ENCODE measurements at regions not wholly inside any gene's neighbourhood (a gene's known extent, or its start where the extent isn't known, plus 50 kb on each side); places are given as distances from the start of the nearest gene placed in this dataset.

DNA sequence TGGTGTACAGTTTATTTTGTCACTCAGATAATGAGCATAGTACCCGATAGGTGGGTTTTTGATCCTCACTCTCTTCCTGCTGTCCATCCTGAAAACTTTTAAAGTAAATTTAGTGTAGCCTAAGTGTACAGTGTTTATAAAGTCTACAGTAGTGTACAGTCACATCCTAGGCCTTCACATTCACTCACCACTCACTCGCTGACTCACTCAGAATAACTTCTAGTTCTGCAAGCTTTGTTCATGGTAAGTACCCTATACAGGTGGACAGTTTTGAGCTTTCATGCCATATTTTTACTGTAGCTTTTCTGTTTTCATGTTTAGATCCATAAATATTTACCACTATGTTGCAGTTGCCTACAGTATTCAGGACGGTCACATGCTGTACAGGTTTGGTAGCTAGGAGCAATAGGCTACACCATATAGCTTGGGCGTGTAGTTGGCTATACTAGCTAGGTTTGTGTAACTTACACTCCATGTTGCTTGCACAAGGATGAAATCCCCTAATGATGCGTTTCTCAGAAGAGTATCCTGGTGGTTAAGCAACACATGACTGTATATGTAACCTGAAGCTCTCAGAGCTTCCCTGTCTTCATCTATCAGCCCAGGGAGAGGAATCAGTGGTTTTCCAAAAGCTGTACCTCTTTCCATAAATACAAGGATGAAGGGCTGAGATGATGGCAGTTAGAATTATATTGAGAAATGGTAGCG lies 87.6 kb upstream of the SLC25A26 start:
- DNase-seq, result no peak

DNA sequence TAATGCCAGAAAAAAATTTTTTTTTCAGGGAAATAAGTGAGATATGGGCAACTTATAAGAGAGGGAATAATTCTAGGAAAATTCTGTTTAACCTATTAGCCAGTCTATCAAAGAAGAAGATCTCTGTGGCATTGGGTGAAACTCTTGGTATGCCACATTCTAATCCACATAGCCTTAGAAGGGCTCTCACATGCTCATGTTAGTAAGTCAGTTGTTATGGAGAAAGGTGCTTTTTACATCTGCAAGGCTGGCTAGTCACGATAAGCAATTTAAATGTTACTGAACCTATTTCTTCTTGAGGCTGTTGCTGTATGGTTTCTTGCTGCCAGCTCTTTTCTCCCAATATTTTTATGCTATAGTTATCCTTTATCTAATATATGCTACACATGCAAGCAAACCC lies 89.9 kb upstream of the MAGI1 start:
- no peak for DNase-seq

DNA sequence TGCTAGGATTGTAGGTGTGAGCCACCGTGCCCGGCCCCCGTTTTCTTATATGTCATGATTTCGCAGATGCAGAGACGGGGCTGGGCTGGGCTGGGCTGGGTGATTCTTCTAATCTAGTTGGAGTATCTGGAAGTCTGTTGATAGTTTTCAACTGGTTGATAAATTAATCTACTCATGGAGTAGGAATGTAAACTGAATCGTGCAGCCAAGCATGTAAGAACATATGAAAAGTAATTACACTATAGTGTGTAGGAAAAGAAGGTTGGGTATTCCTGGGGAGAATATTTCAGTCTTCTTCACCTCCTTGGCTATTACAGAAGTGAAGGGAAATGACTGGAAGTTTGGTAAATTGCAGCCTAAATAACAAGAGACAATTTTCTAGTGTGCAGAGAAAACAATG lies 82.6 kb upstream of the MAGI1 start:
- no peak for DNase-seq

DNA sequence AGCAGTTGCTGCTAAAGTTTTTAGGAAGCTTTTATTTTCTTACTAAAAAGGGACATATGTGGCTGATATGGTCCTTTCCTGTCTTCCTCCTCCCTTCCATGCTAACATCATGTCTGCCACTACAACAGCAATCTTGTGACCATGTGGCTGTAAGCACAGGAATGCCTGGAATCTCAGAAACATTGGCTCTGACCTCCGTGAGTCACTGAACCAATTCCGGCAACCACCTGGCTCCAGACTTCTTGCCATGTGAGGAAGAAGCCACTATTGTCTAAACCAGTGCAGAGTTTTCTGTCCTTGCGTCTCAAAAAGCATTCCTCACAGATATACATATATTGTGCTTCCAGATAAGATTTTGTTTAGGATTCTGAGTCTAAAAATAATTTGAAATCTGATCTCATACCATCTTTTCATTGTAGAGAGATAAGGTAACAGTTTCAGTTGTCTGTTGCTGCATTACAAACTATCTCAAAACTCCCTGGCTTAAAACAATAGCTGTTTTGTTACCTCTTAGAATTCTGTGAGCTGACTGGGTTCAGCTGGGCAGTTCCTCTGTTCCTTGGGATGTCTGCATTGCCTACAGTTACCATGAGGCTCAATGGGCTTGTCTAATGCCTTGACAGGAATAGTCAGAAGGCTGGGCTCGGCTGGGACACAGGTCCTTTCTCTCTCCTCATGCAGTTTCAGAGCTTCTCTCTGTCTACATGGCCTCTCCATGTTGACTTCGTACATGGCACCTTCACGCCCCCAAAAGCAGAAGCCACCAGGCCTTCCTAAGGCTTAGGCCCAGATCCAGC lies 77.3 kb upstream of the MAGI1 start:
- no peak for DNase-seq

DNA sequence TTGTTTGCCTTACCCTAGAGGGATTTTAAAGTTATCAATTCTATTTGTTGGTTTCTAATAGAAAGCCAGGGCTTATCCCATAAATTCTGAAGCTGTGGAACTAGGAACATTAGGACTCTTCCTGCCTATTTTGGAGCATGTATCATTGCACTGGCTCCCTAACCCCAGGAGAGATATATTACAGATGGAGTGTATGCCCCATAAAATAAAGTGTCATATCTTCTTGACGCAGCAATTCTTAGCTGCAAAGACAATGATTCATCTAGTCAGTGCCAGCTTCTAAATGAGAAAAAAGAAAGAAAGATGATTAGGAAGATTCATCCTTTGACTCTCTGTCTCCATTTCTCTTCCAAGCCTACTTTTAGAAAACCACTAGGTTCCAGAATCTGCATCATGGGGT lies 74.8 kb upstream of the MAGI1 start:
- DNase-seq, result no peak

DNA sequence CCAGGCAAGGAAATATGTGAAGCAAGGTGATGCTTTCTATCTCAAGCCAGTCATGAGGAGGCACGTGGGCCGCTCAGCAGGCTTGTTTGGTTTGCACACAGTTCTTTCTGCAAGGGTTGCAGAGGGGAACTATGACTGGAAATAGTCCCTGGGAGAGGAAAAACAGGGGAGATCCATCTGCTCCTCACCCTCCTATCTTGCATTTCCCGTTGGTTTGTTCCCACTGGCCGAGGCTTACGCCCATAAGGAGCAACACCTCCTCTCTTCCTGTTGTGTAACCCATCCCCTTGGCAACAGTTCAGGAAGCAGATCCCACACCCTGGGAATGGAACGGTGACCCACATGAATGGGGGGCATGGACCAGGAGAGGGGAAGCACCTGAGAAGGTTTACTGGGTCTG lies 72.1 kb upstream of the MAGI1 start:
- peak; percentile 15 to 36 for DNase-seq

DNA sequence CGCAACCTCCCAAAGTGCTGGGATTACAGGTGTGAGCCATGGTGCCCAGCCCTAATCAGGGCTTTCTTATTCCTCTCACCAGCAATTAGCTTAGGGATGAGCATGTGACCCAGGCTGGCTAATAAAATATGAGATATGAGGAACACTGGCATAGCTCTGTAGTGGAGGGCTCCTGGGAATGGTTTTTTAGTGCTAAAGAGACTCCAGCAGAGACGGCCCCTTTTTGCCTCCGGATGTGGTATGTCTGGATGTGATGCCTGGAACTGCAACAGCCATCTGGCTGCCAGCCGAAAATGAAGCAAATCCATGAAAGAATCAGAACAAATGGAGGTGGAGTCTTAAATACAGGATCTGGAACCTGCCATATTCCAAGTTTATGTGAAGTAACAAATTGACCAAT lies 69.1 kb upstream of the MAGI1 start:
- DNase-seq, result no peak

DNA sequence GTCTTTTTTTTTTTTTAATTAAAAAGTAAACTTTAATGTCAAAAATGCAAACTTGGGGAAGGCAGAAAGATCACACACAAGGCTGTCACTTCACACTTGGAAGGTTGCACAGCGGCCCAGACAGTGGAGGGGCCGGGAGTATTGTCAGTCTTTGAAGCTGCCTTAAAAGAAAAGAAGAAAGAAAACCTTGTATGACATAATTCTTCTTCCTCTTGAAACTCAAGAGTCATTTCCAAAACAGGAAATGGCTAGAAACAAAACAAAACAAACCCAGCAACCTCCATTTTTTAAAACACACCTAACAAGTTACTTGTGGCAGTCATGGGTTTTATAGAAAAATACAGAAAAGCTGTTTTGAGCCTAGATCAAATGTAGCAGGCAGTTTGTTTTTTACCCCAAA lies 68.1 kb upstream of the MAGI1 start:
- no peak for DNase-seq

DNA sequence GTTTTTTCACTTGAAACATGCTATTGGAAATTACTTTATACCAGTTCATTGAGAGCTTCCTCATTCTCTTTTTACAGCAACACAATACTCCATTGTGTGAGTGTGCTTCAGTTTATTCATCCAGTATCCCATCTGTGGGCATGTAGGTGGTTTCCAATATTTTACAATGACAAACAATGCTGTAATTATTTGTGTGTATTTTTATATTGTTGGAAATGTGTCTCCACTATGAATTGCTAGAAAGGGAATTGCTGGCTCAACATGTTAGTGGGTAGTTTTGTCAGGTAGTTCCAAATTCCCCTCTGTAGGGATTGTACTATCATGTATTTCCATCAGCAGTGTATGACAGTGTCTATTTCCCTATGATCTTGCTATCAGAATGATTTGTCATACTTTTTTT lies 65.8 kb upstream of the MAGI1 start:
- DNase-seq, result no peak

DNA sequence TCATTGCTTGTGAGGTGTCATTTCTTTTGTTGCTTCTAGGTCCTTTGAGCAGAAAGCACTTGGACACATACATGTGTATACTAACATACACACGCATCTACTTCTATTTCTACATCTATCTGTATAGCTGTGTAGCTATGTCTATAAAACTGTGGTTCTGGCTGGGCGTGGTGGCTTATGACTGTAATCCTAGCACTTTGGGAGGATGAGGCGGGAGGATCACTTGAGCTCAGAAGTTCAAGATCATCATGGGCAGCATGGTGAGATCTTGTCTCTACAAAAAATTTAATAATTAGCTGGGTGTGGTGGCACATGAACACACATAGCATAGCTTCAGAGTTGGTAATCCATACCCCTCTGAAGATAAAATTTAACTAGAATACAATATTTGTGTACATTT lies 65.0 kb upstream of the MAGI1 start:
- DNase-seq, result no peak

DNA sequence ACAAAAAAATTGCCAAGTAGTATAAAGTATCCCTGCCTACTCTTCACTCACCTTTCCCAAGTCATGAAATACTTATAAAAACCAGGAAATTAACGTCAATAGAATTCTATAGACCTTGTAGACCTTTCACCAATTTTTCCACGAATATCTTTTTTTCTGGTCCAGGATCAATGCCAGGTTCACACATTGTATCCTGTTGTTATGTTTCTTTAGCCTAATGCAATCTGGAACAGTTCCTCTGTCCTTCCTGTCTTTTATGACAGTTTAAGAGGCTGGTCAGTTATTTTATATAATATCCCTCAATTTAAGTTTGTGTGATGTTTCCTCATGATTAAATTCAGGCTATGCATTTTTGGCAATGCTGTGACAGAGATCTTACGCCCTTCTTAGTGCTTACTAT lies 63.2 kb upstream of the MAGI1 start:
- DNase-seq, result no peak

DNA sequence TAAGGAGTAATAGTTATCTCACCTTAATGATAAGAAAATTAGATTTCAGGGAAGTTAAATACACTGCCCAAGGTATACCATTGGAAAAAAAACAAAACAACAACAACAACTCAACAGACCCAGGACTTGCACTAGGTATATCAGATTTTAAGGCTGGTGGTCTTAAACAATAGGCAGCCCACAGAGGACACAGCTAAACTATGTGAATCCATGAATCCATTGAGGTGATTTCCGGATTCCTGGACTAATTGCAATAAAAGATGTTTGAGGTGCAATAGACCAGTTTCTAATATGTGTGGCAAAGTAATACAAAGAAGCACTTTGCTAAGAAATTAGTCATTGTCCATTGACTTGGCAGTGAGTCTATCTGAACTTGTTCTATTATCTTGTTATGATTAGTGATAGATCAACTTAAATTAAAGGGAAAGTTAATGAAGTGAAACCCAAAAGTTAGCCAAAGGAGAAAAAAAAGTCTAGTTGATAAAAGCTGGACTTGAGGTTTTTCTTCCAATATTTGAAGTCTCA lies 60.9 kb upstream of the MAGI1 start:
- DNase-seq, result no peak

DNA sequence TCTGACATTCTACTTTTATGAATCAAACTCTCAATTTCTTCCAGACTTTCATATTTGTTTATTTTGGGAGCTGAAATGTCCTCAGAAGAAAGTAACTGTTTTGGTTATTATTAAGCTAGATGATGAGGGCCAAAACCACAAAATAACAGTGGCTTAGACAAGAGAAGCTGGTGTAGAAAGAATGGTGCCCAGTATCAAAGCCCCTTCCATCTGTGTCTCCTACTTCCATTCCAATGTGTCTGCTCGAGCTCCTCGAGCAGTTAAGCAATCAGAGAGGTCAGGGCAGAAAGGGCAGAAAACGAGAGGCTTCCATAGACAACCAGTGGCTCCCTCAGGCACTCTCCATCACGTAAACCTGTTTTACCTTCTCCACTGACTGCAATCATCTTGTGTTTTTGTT lies 59.7 kb upstream of the MAGI1 start:
- DNase-seq, result no peak

DNA sequence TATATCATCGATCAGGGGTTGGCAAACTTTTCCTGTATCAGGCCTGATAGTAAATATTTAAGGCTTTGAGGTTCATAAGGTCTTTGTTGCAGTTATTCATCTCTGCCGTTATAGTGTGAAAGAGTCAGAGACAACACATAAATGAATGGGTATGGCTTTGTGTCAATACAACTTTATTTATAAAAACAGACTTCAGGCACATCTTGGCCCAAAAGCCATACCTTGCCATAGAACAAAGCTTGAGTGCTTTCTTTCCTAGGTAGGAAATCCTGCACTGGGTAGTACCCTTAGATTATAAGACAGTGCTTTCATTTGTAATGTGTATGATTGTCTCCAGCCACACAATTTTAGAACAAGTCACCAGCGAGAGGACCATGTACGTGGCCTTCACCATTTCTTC lies 58.9 kb upstream of the MAGI1 start:
- DNase-seq, result no peak

DNA sequence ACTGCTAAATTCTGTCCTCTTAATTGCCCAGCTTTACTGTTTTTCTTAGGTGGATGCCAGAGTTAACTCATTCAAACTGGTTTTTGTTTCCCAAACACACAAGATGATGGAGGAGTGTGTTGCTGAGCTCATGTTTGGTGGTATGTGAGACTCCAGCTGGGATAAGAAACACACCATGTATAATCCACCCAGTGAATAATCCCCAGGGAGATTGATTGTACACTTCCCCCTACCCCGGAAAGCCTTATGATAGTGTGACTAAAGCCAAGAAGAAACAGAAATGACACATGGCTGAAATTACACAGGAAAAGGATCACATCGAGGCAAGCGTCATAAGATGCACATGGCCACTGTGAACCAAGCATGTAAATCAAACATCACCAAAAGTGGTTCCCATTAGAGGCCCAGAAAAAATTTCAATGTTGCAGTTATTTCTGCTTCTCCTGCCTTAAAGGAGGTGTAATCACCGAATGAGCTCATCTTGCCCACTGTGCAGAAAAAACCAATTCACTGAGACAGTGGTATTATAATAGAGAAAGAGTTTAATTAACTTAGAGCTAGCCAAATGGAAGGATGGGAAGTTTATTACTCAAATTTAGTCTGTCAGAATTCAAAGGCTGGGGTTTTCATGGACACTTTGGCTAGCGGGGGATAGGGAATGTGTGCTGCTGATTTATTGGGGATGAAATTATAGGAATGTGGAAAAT lies 56.7 kb upstream of the MAGI1 start:
- DNase-seq, result no peak

DNA sequence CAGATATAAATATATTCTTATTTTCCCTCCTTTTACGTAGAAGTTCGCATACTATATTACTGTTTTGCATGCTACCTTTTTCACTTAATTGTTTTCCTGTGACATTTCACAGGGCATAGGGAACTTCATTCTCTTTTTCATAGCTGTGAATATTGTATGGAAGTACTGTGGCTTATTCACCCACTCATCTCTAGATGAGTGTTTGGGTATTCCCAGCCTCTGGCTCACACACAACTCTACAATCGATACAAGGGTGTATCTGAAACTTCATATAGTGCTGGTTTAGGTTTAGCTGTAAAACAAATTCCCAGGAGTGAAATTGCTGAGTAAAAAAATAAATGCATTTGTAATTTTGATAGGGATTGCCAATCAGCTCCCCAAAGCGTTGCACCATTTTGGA lies 55.3 kb upstream of the MAGI1 start:
- no peak for DNase-seq

DNA sequence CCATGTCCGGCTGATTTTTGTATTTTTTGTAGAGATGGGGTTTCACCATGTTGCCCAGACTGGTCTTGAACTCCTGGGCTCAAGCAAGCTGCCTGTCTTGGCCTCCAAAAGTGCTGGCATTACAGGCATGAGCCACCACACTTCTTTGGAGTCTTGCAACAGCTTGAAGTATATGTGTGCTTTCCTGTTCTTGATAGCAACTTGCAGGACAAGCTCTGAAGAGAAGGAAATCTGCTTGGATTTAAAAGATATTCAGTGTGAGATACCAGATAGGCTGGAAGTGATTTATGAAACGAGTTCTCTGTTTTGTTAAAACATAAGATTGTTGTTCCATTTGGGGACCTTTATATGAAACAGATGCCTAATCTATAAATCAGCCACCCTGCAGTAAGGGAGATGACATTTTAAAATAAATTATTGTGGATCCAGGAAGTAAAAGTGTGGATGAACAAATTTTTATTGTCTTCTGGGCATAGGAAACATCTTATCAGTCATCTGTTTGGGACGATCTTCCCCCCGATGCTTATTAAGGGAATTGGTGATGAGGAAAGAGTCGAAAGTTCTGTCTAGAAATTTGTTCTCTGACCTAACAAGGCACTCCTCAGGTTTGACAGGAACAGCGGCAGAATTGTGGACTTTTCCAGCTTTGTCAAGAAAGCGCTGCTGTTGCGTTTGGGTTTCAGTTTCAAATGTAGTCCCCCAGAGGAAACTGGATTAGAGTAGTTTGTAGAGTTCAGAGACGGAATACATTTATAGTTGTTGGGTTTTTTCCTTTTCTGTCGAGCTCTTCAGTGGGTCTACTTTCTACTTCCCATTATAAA lies 53.7 kb upstream of the MAGI1 start:
- DNase-seq, result no peak

All from right lung (tissue), 2 donors.